Suprapubic skin (tissue), 4 donors: ENCODE measurements at regions not wholly inside any gene's neighbourhood (a gene's known extent, or its start where the extent isn't known, plus 50 kb on each side); places are given as distances from the start of the nearest gene placed in this dataset.

ENCODE experiments used
- DNase-seq, 2 donors: peaks; one replicate each; pipeline ENCODE4 v3.0.0-alpha.2; 2019; ENCODE audit warnings: low spot score in 2 of 2
- H3K27ac ChIP-seq: fragments of 200-600 bp; sonication (generic); one replicate; pipeline ENCODE4 v1.5.1; 2019
- H3K27me3 ChIP-seq: fragments of 200-600 bp; sonication (generic); one replicate; pipeline ENCODE4 v1.5.1; 2019
- H3K36me3 ChIP-seq: fragments of 200-600 bp; sonication (generic); one replicate; pipeline ENCODE4 v1.5.1; 2019
- H3K4me1 ChIP-seq: fragments of 200-600 bp; sonication (generic); one replicate; pipeline ENCODE4 v1.5.1; 2019
- H3K4me3 ChIP-seq: fragments of 200-600 bp; sonication (generic); one replicate; pipeline ENCODE4 v1.5.1; 2019; ENCODE audit warnings: mild to moderate bottlenecking
- H3K9me3 ChIP-seq: fragments of 200-600 bp; sonication (generic); one replicate; pipeline ENCODE4 v1.5.1; 2019
- CTCF ChIP-seq, 2 donors: fragments of 200-600 bp in 1 of 2; fragments of 450-650 bp in 1 of 2; sonication (generic) in 1 of 2; IDR thresholded peaks; one replicate each; pipeline ENCODE4 v1.5.1; 2016 to 2019; ENCODE audit warnings: antibody characterized with exemption in 2 of 2, mild to moderate bottlenecking in 1 of 2, moderate library complexity in 1 of 2
- EP300 ChIP-seq: sonication (generic); formaldehyde crosslinking; IDR thresholded peaks from one replicate; pipeline ENCODE4 v1.6.1; 2017; ENCODE audit warnings: antibody characterized with exemption
- POLR2A ChIP-seq, 2 donors: fragments of 450-650 bp; IDR thresholded peaks; one replicate each; pipeline ENCODE4 v1.6.1; 2017; ENCODE audit warnings: antibody characterized with exemption in 2 of 2, mild to moderate bottlenecking in 2 of 2, moderate library complexity in 2 of 2
- POLR2AphosphoS5 ChIP-seq, 3 donors: sonication (generic); formaldehyde crosslinking; IDR thresholded peaks; one replicate each; pipeline ENCODE4 v1.6.1; 2017; ENCODE audit warnings: antibody characterized with exemption in 3 of 3
- WGBS: methylation state at CpG from one replicate; pipeline ENCODE4 v1.1.5; 2018; 5-methylcytosine and 5-hydroxymethylcytosine counted together

GRCh38 chr20:11304795-11305194, 612.9 kb upstream of the BTBD3 start:
- DNase-seq, result no peak
- H3K27me3 ChIP-seq, result no peaks in the 10 kb centered on the region
- no peak for TF ChIP-seq CTCF (IDR thresholded peaks at IDR 0.05)
- TF ChIP-seq EP300, result no peak
- TF ChIP-seq POLR2A (IDR thresholded peaks at IDR 0.05), result no peak
- TF ChIP-seq POLR2AphosphoS5 (IDR thresholded peaks at IDR 0.05), result no peak
- H3K9me3 ChIP-seq, result no peaks in the 10 kb centered on the region
- H3K4me3 ChIP-seq, result no peak overlapping the region
- no peak overlapping the region for H3K27ac ChIP-seq
- WGBS, result 87% methylated on average over 3 of the region's 3 CpGs
- peaks cover 12% of the 10 kb centered on the region for H3K4me1 ChIP-seq
- H3K36me3 ChIP-seq, result no peaks in the 10 kb centered on the region

GRCh38 chr20:11305406-11305805, 612.3 kb upstream of the BTBD3 start:
- 21% methylated on average over 2 of the region's 2 CpGs for WGBS
- Histone ChIP-seq H3K27ac (peak overlapping the region; percentile 45), H3K9me3 (no peaks in the 10 kb centered on the region), H3K4me1 (peaks cover 12% of the 10 kb centered on the region), H3K27me3 (no peaks in the 10 kb centered on the region), H3K4me3 (no peak overlapping the region), H3K36me3 (no peaks in the 10 kb centered on the region)
- TF ChIP-seq POLR2AphosphoS5 (IDR thresholded peaks at IDR 0.05) (peak in 1 of 3 donors; percentile 45), POLR2A (IDR thresholded peaks at IDR 0.05) (no peak)
- DNase-seq, result no peak

- DNase-seq, result no peak
- Histone ChIP-seq H3K27me3 (no peaks in the 10 kb centered on the region), H3K9me3 (no peaks in the 10 kb centered on the region), H3K27ac (peak overlapping the region; percentile 17), H3K36me3 (no peaks in the 10 kb centered on the region), H3K4me3 (no peak overlapping the region), H3K4me1 (peaks cover 17% of the 10 kb centered on the region)
- WGBS, result 61% methylated on average over 3 of the region's 3 CpGs
- TF ChIP-seq POLR2AphosphoS5 (IDR thresholded peaks at IDR 0.05), result no peak
- TF ChIP-seq EP300, result no peak
- no peak for TF ChIP-seq POLR2A (IDR thresholded peaks at IDR 0.05)
- no peak for TF ChIP-seq CTCF (IDR thresholded peaks at IDR 0.05)
These were observed 606.0 kb upstream of the BTBD3 start for GRCh38 chr20:11311659-11312224.

GRCh38 chr20:11315525-11315924, 602.2 kb upstream of the BTBD3 start:
- no peak for DNase-seq
- TF ChIP-seq EP300 (no peak), CTCF (IDR thresholded peaks at IDR 0.05) (no peak), POLR2A (IDR thresholded peaks at IDR 0.05) (no peak), POLR2AphosphoS5 (IDR thresholded peaks at IDR 0.05) (no peak)
- Histone ChIP-seq H3K4me1 (peaks cover 17% of the 10 kb centered on the region), H3K4me3 (no peak overlapping the region), H3K36me3 (no peaks in the 10 kb centered on the region), H3K27ac (no peak overlapping the region), H3K9me3 (peaks cover 3% of the 10 kb centered on the region), H3K27me3 (no peaks in the 10 kb centered on the region)
- WGBS, result 79% methylated on average over 2 of the region's 2 CpGs

- H3K27ac ChIP-seq, result no peak overlapping the region
- no peak for TF ChIP-seq POLR2AphosphoS5 (IDR thresholded peaks at IDR 0.05)
- TF ChIP-seq EP300, result no peak
- no peak for TF ChIP-seq CTCF (IDR thresholded peaks at IDR 0.05)
- TF ChIP-seq POLR2A (IDR thresholded peaks at IDR 0.05), result no peak
These were observed 601.4 kb upstream of the BTBD3 start for GRCh38 chr20:11316244-11316643.

GRCh38 chr20:11320033-11320432, 597.7 kb upstream of the BTBD3 start:
- peaks cover 3% of the 10 kb centered on the region for H3K9me3 ChIP-seq
- no peak for DNase-seq
- no peaks in the 10 kb centered on the region for H3K27me3 ChIP-seq
- no peak overlapping the region for H3K27ac ChIP-seq
- no peaks in the 10 kb centered on the region for H3K4me1 ChIP-seq
- H3K36me3 ChIP-seq, result no peaks in the 10 kb centered on the region
- no peak overlapping the region for H3K4me3 ChIP-seq
- TF ChIP-seq POLR2AphosphoS5 (IDR thresholded peaks at IDR 0.05), result no peak
- TF ChIP-seq CTCF (IDR thresholded peaks at IDR 0.05), result no peak
- TF ChIP-seq EP300, result no peak
- TF ChIP-seq POLR2A (IDR thresholded peaks at IDR 0.05), result no peak

More at GRCh38 chr20:11316244-11316643, 601.4 kb upstream of the BTBD3 start:
- no peaks in the 10 kb centered on the region for H3K36me3 ChIP-seq
- peaks cover 3% of the 10 kb centered on the region for H3K9me3 ChIP-seq
- H3K4me3 ChIP-seq, result no peak overlapping the region
- no peak for DNase-seq
- H3K4me1 ChIP-seq, result peaks cover 14% of the 10 kb centered on the region
- no peaks in the 10 kb centered on the region for H3K27me3 ChIP-seq
